PC-3 (cell line): ENCODE measurements at regions not wholly inside any gene's neighbourhood (a gene's known extent, or its start where the extent isn't known, plus 50 kb on each side); places are given as distances from the start of the nearest gene placed in this dataset.

Source experiments
- EZH2 ChIP-seq: fragments of 300-600 bp; sonication (generic); IDR thresholded peaks from one replicate; pipeline ENCODE4 v1.6.1; 2017; ENCODE audit warnings: antibody characterized with exemption, mild to moderate bottlenecking, low read length; ENCODE audit not compliant: unreplicated experiment
- TF ChIP-seq, protein P1 (sequence below): fragments of 300-600 bp; sonication (generic); conservative IDR thresholded peaks from 2 replicates; pipeline ENCODE4 v1.5.1; 2017; ENCODE audit warnings: antibody characterized with exemption, low read depth, mild to moderate bottlenecking, low read length

DNA sequence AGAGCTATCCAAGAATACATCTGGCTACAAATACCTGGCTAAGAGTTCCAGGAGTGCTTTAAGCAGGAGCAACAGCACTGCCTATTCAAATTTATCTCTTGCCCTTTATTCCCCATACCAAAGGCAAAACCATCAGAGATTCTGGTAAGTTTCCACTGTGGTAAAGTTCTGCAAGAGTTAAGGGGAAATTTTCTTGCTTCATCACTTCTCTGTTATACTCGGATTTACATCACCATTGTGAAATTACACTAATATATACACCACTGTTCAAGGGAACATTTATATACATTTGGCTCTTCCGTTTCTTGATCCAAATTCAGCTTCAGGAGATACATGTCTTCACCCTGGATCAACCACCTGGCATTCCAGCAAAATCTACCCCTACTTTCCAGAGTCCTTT lies 70.8 kb upstream of the PTPN13 start:
- TF ChIP-seq, protein P1, sequence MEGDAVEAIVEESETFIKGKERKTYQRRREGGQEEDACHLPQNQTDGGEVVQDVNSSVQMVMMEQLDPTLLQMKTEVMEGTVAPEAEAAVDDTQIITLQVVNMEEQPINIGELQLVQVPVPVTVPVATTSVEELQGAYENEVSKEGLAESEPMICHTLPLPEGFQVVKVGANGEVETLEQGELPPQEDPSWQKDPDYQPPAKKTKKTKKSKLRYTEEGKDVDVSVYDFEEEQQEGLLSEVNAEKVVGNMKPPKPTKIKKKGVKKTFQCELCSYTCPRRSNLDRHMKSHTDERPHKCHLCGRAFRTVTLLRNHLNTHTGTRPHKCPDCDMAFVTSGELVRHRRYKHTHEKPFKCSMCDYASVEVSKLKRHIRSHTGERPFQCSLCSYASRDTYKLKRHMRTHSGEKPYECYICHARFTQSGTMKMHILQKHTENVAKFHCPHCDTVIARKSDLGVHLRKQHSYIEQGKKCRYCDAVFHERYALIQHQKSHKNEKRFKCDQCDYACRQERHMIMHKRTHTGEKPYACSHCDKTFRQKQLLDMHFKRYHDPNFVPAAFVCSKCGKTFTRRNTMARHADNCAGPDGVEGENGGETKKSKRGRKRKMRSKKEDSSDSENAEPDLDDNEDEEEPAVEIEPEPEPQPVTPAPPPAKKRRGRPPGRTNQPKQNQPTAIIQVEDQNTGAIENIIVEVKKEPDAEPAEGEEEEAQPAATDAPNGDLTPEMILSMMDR, result no peak
- TF ChIP-seq EZH2, result no peak
